Thyroid gland (tissue), 4 donors: ENCODE measurements at regions not wholly inside any gene's neighbourhood (a gene's known extent, or its start where the extent isn't known, plus 50 kb on each side); places are given as distances from the start of the nearest gene placed in this dataset.

Experiments
- CTCF ChIP-seq, 6 experiments: fragments of 200-600 bp in 3 of 6; fragments of 450-650 bp in 3 of 6; sonication (generic) in 3 of 6; IDR thresholded peaks; one replicate each; pipeline ENCODE4 v1.5.1; 2016 to 2019; ENCODE audit warnings: antibody characterized with exemption in 6 of 6, mild to moderate bottlenecking in 2 of 6, inconsistent platforms in 1 of 6, moderate library complexity in 1 of 6
- POLR2A ChIP-seq, 2 donors: fragments of 450-650 bp; IDR thresholded peaks; one replicate each; pipeline ENCODE4 v1.6.1; 2017; ENCODE audit warnings: antibody characterized with exemption in 2 of 2, mild to moderate bottlenecking in 2 of 2, moderate library complexity in 1 of 2

GRCh38 chrX:20529711-20530110 is 263.0 kb upstream of the RPS6KA3 start:
- TF ChIP-seq POLR2A (IDR thresholded peaks at IDR 0.05), result no peak
- TF ChIP-seq CTCF (IDR thresholded peaks at IDR 0.05), result no peak
